Fibroblast of lung (primary cell): ENCODE measurements at regions not wholly inside any gene's neighbourhood (a gene's known extent, or its start where the extent isn't known, plus 50 kb on each side); places are given as distances from the start of the nearest gene placed in this dataset.

Experiments
- DNase-seq, 2 donors: peaks; one replicate each; pipeline versions ENCODE4 v3.0.0 to v3.0.0-alpha.2; 2010; ENCODE audit warnings: low read depth in 2 of 2
- H2AFZ ChIP-seq: 2 replicates; pipeline ENCODE4 v1.5.1; 2012; ENCODE audit warnings: low read length, control low read depth, inconsistent platforms
- H3K27ac ChIP-seq: 2 replicates; pipeline ENCODE4 v1.5.1; 2011; ENCODE audit warnings: low read length, control low read depth; ENCODE audit not compliant: insufficient read depth
- H3K27me3 ChIP-seq: 2 replicates; pipeline ENCODE4 v1.5.1; 2011; ENCODE audit warnings: mild to moderate bottlenecking, low read length; ENCODE audit not compliant: control insufficient read depth, insufficient read depth
- H3K36me3 ChIP-seq: 2 replicates; pipeline ENCODE4 v1.5.1; 2011; ENCODE audit warnings: low read length; ENCODE audit not compliant: control insufficient read depth, insufficient read depth
- H3K4me1 ChIP-seq: 2 replicates; pipeline ENCODE4 v1.5.1; 2011; ENCODE audit warnings: low read length; ENCODE audit not compliant: control insufficient read depth, insufficient read depth; ENCODE audit errors: extremely low read depth
- H3K4me2 ChIP-seq: 2 replicates; pipeline ENCODE4 v1.5.1; 2011; ENCODE audit warnings: low read length, control low read depth; ENCODE audit not compliant: insufficient read depth; ENCODE audit errors: extremely low read depth
- H3K4me3 ChIP-seq, 4 experiments: fragments of 200-600 bp in 1 of 4; sonication (generic) in 1 of 4; replicated peaks in 1 of 4; 2 replicates each; pipeline ENCODE4 v1.5.1; 2011 to 2016; ENCODE audit warnings: low read length in 4 of 4, low read depth in 3 of 4, mild to moderate bottlenecking in 3 of 4, control low read depth in 2 of 4, inconsistent platforms in 1 of 4, mixed read lengths in 1 of 4; ENCODE audit not compliant: insufficient read depth in 1 of 4; ENCODE audit errors: control extremely low read depth in 1 of 4
- H3K79me2 ChIP-seq: 2 replicates; pipeline ENCODE4 v1.5.1; 2012; ENCODE audit warnings: mild to moderate bottlenecking, low read length, inconsistent platforms; ENCODE audit not compliant: control insufficient read depth, insufficient read depth
- H3K9ac ChIP-seq: 2 replicates; pipeline ENCODE4 v1.5.1; 2011; ENCODE audit warnings: mild to moderate bottlenecking, low read length, control low read depth; ENCODE audit not compliant: insufficient read depth
- H3K9me3 ChIP-seq: 2 replicates; pipeline ENCODE4 v1.5.1; 2012; ENCODE audit warnings: low read depth, low read length; ENCODE audit not compliant: control insufficient read depth, insufficient read depth
- H4K20me1 ChIP-seq: 2 replicates; pipeline ENCODE4 v1.5.1; 2011; ENCODE audit warnings: low read length; ENCODE audit not compliant: control insufficient read depth, insufficient read depth; ENCODE audit errors: extremely low read depth
- EZH2 ChIP-seq: IDR thresholded peaks from 2 replicates; pipeline ENCODE4 v1.5.1; 2012; ENCODE audit warnings: low read length, control low read depth, mild to moderate bottlenecking; ENCODE audit errors: missing control alignments
- TF ChIP-seq, protein P1 (sequence below), 2 donors: IDR thresholded peaks in 1 of 2; conservative IDR thresholded peaks in 1 of 2; 1 replicate in 1 of 2; 2 replicates in 1 of 2; pipeline ENCODE4 v1.5.1; 2011 to 2012; ENCODE audit warnings: low read length in 2 of 2, control low read depth in 1 of 2, inconsistent platforms in 1 of 2, low read depth in 1 of 2, mild to moderate bottlenecking in 1 of 2

DNA sequence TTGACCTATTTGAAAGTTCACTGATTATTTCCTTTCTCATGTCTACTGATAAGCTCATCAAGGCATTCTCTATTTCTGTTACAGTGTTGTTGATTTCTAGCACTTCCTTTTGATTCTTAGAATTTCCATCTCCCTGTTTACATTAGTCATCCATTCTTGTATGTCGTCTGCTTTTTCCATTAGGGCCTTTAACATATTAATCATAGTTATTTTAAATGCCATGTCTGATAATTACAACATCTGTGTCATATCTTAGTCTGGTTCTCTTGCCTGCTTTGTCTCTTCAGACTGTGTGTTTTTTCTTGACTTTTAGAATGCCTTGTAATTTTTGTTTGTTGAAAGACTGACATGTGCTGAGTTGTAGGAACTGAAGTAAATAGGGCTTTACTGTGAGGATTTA is 602.1 kb downstream of the SOX6 start:
- H3K36me3 ChIP-seq = no peaks in the 10 kb centered on the region
- H3K4me3 ChIP-seq = no peak overlapping the region
- H3K27me3 ChIP-seq = peaks cover 2% of the 10 kb centered on the region
- H3K9ac ChIP-seq = no peak overlapping the region
- H3K79me2 ChIP-seq = no peaks in the 10 kb centered on the region
- H3K4me1 ChIP-seq = no peaks in the 10 kb centered on the region
- H4K20me1 ChIP-seq = no peaks in the 10 kb centered on the region
- no peaks in the 10 kb centered on the region for H3K9me3 ChIP-seq
- H3K4me2 ChIP-seq = no peak overlapping the region
- TF ChIP-seq, protein P1, sequence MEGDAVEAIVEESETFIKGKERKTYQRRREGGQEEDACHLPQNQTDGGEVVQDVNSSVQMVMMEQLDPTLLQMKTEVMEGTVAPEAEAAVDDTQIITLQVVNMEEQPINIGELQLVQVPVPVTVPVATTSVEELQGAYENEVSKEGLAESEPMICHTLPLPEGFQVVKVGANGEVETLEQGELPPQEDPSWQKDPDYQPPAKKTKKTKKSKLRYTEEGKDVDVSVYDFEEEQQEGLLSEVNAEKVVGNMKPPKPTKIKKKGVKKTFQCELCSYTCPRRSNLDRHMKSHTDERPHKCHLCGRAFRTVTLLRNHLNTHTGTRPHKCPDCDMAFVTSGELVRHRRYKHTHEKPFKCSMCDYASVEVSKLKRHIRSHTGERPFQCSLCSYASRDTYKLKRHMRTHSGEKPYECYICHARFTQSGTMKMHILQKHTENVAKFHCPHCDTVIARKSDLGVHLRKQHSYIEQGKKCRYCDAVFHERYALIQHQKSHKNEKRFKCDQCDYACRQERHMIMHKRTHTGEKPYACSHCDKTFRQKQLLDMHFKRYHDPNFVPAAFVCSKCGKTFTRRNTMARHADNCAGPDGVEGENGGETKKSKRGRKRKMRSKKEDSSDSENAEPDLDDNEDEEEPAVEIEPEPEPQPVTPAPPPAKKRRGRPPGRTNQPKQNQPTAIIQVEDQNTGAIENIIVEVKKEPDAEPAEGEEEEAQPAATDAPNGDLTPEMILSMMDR (conservative IDR thresholded peaks at IDR 0.05 in 1 of 2, IDR thresholded peaks at IDR 0.05 in 1 of 2; ENCODE audit: low read depth in 1 of 2, low read length in 2 of 2) = no peak
- no peak for TF ChIP-seq EZH2
- no peak overlapping the region for H2AFZ ChIP-seq
- no peak overlapping the region for H3K27ac ChIP-seq
- DNase-seq = no peak

GRCh38 chr11:15757048-15757698 is 599.2 kb downstream of the SOX6 start:
- no peaks in the 10 kb centered on the region for H3K9me3 ChIP-seq
- H4K20me1 ChIP-seq = no peaks in the 10 kb centered on the region
- H2AFZ ChIP-seq = no peak overlapping the region
- no peaks in the 10 kb centered on the region for H3K36me3 ChIP-seq
- no peak overlapping the region for H3K9ac ChIP-seq
- no peak overlapping the region for H3K4me2 ChIP-seq
- TF ChIP-seq, protein P1 (conservative IDR thresholded peaks at IDR 0.05 in 1 of 2, IDR thresholded peaks at IDR 0.05 in 1 of 2; ENCODE audit: low read depth in 1 of 2, low read length in 2 of 2) = no peak
- TF ChIP-seq EZH2 = no peak
- no peak overlapping the region for H3K27ac ChIP-seq
- no peak for DNase-seq
- peaks cover 2% of the 10 kb centered on the region for H3K27me3 ChIP-seq
- no peaks in the 10 kb centered on the region for H3K4me1 ChIP-seq
- no peaks in the 10 kb centered on the region for H3K79me2 ChIP-seq
- H3K4me3 ChIP-seq = no peak overlapping the region

GRCh38 chr11:15758857-15759465 is 597.4 kb downstream of the SOX6 start:
- H3K27me3 ChIP-seq = peaks cover 2% of the 10 kb centered on the region
- no peak overlapping the region for H3K4me2 ChIP-seq
- H4K20me1 ChIP-seq = no peaks in the 10 kb centered on the region
- no peaks in the 10 kb centered on the region for H3K9me3 ChIP-seq
- no peak for DNase-seq
- H3K4me1 ChIP-seq = no peaks in the 10 kb centered on the region
- H3K79me2 ChIP-seq = no peaks in the 10 kb centered on the region
- no peak overlapping the region for H3K9ac ChIP-seq
- no peaks in the 10 kb centered on the region for H3K36me3 ChIP-seq
- H3K4me3 ChIP-seq = no peak overlapping the region
- no peak overlapping the region for H3K27ac ChIP-seq
- TF ChIP-seq, protein P1 (conservative IDR thresholded peaks at IDR 0.05 in 1 of 2, IDR thresholded peaks at IDR 0.05 in 1 of 2; ENCODE audit: low read depth in 1 of 2, low read length in 2 of 2) = no peak
- no peak for TF ChIP-seq EZH2
- H2AFZ ChIP-seq = no peak overlapping the region
